CD4-positive, alpha-beta T cell treated with Interleukin-15 for 1 hour (primary cell): ENCODE measurements at regions not wholly inside any gene's neighbourhood (a gene's known extent, or its start where the extent isn't known, plus 50 kb on each side); places are given as distances from the start of the nearest gene placed in this dataset.

ENCODE experiments used
- DNase-seq: peaks from one replicate; pipeline ENCODE4 v3.0.0-alpha.2; 2020

DNA sequence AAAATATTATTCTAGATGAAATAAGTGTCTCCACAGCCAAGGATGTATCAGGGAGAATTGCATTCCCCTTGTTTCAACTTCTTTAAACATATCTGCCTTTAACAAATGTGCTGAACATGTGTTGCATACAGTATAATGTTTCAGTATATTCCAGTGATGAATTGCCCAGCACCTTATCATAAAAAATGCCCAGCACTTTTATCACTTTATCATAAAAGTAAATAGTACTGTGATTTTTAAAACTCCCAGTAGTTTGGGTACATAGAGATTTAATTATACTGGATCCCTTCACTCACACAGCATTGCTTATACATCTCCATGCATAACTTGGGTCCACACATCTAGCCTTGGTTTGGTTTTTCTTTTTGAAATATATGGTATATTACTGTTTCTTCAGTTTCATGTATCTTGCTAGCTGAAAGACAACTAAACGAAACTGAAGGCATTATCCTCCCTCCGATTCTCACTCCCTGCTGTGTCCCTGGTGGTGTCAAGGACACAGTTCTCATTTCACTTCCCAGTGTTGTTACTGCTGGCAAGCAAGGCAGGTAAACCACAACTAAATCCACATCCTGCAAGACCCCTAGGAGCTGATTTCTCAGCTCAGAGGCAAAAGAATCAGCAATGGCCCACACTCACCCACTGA, 118.2 kb upstream of the SLC44A3 start:
- DNase-seq: no peak

DNA sequence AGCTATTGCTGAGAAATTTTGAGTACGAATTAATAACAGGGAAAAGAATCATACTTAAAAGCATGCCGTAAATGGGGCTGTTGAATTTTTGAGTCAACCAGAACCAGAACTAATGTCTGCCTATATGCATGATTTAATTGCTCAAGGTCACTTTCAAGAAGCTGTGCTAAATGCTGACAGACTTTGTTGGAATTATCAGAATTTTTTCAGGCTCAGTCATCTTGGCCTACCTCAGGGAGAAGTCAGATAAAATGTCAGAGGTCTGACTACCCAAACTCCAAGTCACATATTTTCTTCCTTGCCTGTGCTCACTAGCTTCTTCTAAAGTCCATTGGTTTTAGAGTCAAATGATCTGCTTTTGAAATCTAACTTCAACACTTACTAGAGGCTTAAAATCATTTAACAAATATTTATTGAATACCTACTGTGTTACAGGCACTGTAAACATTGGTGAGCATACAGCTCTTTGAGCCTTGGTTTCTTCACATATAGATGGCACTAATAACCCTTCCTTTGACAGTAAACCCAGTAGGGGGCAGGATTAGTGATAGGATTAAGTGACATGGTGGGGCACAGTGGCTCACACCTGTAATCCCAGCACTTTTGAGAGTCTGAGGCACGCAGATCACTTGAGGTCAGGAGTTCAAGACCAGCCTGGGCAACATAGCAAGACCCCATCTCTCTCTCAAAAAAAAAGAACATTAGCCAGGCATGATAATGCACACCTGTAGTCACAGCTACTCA, 121.2 kb upstream of the SLC44A3 start:
- DNase-seq: no peak

DNA sequence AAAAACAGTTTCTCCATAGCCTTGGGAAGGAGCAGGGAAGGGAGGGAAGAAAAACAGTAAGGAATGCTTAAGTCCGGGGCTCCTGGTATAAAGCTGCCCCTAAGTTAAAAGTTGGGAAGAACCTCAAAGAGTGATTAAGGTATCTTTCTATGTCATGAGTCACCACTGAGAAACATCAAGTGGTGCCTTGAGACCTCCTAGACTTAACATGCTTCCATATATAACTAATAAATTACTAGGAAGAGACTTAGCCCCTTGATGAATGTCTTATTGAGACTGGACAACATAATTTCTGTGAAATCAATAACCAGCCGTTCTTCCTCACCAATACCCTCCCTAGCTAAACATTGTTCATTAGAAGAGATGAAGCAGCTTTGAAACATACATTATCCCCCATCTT, 121.8 kb upstream of the SLC44A3 start:
- no peak for DNase-seq

DNA sequence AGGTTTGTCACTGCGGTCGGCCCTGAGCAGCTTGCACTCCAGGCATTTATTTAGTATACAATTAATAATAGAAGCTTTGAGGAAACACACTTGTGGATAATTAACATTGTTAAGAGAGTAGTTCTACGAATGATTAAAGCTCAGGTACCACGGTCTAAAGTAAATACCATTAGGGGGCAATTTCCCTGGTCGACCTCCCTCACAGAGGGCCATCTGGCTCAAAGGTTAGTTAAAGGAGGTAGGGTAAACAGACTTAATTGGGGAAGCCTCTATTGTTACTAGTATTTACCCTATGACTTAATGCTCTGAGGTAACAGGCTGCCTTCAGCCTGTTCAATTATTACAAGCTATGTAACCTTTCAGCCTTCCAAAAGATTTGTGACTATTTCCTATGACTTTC, 122.3 kb upstream of the SLC44A3 start:
- DNase-seq: no peak

DNA sequence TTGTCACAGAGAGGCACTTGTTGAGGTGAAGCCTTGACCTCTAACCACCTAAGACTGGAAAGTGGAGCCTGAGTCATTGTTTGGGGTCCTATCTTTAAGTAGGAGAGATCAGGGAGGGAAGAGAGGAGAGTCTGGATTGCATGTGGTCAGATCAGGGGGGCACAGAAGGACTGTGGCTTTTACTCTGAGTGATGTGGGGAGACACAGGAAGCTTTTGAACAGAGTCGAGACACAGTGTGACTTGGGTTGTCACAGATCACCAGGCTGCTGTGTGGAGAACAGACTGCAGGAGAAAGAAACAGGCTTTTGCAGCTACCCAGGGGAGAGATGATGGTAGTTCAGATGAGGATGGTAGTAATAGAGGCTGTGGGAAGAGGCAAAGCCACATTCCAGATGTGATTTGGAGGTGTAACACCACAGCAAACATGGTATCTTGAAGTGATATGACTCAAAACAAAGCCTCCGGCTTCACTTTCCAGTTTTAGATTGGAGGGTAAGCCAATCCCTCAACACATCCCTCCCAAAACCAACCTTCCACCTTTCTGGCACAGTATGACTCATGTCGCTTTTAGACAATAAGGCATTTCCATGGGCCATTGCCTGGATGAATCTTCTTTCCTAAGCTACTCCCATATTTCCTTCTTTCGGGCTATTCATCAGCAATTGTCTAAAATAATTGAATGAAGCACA, 125.8 kb upstream of the SLC44A3 start:
- no peak for DNase-seq

DNA sequence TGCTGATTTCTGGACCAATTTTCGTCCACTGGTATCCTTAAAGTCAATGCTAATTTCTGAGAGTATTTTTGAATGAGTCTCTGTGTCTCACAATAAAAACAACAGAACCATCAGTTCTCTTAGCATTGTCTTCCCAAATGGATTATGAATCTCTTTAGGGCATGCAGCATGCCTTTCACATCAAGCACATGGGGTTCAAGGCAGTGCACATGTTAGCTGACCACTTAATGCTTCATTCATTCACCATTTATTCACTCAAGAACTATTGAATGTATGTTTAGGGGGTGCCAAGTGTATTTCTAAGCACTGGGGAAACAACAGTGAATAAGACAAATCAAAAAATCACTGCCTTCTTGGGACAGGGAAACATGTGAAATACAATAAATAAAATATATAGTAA, 126.7 kb upstream of the SLC44A3 start:
- no peak for DNase-seq

DNA sequence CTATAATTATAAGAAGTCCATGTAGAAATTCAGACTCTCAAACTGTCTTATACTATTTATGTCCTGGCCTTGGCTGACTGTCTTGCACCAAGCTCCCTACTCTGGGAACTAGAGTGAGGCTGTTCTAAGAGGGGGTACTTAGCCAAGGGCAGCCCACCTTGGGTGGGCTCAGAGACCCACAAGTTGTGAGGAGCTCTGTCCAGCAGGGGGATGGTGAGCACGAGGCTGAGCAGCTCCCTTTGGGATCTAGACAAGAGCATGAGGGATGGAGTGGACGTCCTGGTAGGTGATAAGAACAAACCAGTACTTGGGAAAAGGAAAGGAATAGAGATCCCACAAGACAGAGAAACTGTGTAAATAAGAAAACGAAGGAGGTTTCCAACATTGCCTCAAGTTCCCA, 127.1 kb upstream of the SLC44A3 start:
- no peak for DNase-seq

DNA sequence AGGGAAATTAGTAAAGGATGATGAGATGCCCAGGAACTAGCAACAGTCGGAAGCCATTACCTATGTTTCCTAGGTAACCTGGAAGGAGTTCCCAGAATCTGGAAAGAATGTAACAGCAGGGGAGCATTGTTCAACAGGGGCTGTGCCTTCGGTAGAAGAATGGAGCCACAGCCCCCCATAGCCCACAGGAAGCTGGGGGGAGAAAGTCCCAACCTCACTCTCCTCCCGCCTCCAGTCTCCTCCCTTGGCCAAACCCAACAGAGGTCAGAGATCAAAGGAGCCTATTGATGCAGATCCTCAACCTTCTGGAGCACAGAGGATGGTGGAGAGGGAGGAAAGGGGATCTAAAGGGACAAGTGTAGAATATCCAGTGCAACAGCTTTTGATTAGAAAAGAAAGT, 131.5 kb upstream of the SLC44A3 start:
- no peak for DNase-seq

DNA sequence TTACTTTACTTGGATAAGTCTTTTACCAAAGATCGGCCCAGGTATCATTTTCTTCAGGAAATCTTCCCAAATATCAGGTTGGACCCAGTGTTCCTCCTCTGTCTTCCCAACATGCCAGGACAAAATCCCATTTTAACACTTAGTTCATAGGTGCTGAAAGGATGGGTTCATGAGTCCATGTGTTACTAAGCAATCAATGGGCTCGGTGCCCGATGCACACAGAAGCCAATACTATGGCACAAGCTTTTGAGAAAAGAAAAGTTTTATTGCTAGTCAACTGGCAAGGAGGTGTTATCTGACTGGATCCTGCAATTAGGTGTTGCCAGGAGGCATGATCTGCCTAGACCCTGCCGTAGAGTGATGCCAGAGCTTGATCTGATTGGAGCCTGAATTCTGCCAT, 133.3 kb upstream of the SLC44A3 start:
- DNase-seq: no peak

DNA sequence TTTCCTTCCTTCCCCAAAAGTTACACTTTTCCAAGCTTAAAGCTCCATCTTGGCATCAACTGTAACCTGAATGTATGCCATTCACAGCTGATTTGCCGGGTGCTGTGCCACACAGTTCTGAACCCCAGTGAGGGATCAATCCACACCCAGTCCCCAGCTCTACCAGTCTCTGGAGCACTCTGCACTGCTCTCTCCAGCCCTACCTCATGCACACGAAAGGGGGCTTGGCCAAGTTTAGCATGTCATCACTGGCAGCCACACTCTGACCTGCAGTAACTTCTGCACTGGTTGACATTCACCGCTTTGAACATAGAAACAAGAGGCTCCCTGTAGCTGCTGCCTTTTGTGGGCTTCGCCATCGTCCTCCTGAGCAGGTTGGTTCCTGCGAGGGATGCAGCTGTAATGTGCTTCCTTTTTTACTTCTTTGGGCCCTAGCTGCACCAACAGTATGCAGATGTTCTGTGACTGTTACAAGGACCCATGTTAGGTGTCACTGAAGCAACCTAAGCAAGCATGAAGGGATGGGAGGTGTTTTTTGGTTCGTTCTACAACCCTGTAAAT, 135.4 kb upstream of the SLC44A3 start:
- no peak for DNase-seq

DNA sequence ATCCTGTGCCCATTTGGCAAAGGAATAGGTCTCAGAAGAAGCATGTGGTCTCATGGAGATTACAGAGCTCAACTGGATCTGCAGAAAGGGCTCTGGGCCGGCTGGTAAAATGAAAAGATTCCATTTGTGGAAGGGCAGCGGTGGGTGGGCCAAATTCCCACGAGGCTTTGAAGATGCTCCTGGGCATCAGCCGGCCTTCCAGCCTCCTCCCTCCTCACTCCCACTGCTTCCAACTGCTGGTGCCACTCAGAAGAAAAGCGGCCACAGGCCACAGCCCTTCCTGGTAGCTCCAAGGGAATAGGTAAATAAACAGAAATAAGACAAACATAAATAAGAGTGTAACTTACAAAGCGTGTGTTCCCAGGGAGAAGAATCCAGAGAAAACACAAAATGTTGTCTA, 136.3 kb upstream of the SLC44A3 start:
- DNase-seq: no peak

DNA sequence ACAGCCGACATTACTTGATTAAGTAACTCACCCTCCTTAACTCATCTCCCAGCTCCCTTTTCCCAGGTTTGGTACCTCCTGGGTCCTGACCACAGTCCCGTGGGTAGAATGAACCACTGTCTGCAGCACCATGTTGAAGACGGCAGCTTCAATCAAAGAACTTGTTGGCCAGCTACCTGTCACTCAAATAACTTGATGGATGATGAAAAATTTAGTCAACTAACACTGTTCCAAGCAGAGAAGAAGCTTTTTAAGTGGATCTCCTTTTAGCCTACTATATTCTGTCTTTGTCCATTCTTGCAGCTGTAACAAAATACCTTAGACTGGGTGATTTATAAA, 138.4 kb upstream of the F3 start:
- no peak for DNase-seq

DNA sequence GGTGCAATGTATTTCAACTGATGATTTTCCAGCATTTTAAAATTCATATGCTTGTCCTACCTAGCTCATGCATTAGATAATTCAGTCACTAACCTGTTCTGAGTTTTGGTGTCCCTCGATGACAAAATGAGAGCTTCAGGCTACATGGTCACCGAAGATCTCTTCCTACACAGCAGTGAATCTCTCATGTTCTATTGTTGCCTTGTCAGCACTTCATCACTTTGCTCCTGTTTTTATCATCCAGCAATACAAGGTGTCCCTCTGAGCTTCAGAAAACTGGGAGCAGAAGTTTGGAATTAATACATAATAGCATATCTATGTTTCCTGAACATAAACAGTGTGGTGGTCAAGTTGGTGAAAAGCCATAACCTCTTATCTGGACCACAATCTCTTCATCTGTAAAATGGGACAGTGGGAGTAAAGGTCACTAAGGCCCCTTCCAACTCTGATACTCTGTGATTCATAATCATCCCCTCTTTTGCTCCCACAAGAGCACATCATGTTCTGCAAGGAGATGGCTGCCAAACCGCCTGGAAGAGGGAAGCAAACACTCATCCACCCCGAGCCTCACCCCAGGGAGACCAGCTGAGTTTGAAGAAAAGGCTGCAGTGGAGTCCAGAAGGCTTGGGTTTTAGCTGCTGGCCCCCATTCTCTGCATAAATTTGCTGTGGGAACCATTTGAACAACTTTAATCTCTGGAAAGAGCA, 137.9 kb upstream of the F3 start:
- no peak for DNase-seq

DNA sequence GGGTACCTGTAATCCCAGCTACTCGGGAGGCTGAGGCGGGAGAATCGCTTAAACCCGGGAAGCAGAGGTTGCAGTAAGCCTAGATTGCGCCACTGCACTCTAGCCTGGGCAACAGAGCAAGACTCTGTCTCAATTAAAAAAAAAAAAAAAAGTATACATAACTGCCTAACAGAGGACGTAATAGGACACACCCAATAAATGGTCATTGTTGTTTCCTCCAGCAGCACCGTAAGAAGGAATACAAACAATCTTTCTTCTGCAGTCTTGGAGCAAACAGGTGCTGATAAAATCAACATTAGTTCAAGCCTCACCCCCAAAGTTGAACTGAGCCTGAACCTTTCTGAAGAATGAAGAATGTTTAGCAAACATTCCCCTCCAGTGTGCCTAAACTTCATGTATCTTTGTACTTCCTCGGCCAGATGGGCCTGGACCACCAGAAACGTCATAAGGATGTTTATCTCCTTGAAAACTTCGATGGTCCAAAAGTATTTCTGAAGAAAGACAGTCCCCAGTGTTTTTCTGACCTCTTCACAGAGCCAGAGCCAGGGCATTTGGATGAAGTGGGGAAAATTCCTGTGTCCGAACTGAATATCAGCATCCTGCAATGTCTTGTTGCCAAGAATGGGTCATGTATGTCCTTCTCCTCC, 136.8 kb upstream of the F3 start:
- no peak for DNase-seq

DNA sequence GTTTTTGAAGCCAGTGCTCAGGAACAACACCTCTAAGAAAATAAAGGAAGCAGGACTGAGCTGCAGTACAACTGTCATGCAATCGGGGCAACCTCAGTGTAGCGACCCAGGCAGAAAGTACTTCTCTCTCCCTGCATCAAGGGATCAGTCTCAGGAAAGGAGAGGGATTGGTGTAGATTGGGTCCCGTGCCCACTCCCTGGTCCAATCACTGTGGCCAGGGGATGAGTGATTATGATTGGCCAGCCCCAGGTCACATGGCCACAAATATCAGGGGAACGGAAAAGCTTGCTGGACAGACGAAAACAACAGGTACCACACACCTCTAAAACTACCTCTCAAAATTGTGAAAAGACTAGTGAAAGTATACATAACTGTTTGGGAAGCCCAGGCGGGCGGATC, 136.2 kb upstream of the F3 start:
- no peak for DNase-seq

DNA sequence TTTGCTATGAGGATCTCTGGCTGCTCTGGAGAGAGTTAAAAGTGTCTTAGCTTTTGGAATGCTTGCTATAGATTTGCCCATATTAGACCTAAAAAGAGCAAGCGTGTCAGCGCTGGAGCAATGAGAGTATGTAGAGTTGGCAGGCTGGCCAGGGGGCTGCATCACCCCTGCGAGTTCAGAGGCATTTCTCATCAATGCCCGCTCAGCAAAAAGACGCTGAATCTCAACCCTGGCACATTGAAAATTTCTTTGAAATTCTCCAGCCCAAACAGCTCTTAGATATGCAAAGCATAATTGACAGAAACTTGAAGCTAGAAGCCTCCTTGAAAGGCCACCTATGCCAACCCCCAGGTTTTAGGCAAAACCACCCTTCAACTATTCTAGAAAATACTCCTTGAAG, 135.5 kb upstream of the F3 start:
- no peak for DNase-seq

DNA sequence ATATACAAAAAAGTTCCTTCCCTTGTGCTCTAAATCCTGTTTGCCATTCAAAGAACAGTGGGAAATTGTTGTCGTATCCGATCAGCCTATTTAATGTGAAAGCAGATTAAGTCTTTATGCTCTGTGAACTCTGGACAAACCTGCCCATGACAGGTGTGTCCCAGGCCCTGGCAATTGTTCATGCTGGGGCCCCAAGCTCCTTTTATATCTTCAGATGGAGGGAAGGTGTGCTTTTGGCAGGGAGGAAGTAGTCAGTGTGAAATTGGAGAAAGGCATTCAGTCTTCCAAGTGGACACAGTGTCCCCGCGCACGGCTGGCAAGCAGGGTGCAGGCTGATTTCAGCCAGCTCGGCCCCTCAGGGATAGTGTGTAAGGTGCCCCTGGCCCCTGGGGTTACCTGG, 135.1 kb upstream of the F3 start:
- no peak for DNase-seq

DNA sequence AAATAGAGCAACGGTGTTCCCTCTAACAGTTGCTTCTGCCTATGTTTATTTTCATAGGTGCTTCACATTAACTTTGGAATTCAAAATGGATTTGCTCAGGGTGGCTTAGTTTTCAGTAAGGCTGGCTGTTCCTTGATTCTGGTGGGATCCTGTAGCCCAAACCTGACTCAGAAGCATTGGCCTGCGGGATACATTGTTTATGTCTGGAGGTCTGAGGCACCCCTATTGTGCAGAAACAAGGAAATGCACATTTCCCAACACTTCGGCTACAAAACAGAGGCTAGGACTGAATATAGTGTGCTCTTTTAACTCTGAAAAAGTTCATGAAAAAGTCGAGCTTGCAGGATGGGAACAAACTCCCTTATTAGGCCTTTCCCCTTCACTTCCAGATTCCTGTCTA, 133.8 kb upstream of the F3 start:
- DNase-seq: no peak

DNA sequence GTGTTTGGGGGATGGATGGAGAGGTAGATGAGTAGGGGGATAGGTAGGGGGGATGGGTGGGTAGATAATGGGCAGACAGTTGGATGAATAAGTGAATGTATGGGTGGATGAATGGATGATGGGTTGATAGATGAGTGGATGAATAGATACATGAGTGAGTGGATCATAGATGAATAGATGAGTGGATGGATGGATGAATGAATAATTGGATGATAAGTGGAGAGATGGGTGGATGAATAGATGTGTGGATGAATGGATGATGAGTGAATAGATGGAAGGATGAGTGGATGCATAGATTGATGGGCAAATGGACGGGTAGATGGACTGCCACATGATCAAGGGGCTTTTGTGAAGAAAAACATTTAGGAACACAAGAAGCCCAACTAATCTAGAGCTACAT, 133.3 kb upstream of the F3 start:
- DNase-seq: no peak

DNA sequence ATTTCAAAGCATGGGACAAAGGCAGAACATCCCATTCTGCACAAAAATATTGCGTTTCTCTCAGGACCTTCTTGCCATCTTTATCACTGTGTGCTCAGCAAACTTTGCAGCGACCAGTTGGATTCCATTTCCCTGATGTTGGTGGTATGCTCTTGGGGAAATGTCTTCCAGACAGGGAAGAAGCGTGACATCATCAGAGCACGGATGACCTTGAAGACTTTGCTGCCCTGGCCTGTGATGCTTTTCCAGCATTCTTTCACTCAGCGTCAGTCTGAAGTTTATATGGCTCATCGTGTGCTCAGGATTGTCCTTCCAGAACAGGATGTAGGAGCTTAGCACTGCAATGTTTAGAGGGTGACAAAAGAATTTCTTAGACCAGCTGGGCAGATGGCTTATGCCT, 131.4 kb upstream of the F3 start:
- no peak for DNase-seq

DNA sequence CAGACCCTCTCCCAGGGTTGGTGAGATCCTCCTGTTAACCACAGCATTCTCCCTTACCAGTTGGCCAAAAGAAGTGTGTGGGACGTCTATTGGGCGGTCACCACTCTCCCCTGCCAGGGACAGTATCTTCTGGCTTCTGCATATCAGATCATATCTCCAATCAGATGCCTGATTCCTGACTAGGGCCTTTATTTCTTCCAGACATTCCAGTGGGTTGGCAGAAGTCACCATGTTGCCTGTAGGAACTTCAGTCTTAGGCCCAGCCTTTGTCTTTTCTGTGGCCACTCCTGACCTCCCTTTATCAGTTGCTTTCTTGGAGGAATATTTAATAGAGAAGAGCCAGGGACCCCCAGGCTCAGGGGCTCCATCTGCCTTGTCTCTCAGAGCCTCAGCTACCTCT, 130.4 kb upstream of the F3 start:
- no peak for DNase-seq

DNA sequence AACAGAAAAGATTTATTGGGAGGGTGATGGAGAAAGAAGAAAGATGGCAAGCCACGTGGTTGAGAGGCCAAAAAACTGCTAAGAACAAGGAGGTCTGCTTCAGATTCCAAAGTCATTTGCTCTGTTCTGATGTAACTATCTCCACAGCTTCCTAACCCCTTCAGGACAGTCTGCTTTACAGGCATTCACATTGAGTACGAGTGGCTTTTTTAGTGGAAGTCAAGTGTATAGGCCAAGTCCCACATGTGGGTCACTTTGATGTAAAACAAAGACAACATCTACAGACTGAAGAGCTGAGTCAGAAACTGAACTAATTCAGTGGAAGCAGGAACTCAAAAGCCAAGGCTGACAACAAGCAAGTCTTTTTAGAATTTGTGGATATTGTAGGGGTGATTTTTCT, 128.7 kb upstream of the F3 start:
- no peak for DNase-seq

DNA sequence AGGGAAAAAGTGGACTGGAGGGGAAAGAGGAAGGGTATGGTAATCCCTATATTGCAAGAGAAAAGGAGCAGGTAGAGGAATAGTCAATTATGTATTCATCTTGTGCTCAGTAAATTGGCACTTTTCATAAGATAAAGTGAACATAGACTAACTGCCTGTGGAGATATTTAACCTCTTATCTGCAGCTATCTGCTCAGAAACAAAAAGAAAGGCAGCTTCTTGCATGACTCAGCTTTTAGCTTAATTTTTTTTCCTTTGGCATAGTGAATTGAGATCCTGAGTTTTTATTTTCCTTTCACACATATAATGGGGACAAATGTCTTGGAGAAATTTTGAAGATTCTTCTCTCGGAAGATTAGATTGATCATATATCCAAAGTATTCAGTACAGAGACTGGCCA, 127.6 kb upstream of the F3 start:
- no peak for DNase-seq
